Stomach (tissue), 8 donors: ENCODE measurements at regions not wholly inside any gene's neighbourhood (a gene's known extent, or its start where the extent isn't known, plus 50 kb on each side); places are given as distances from the start of the nearest gene placed in this dataset.

Source experiments
- DNase-seq, 2 donors: peaks; one replicate each; pipeline versions ENCODE4 v3.0.0 to v3.0.0-alpha.2; 2013 to 2019
- H3K27ac ChIP-seq, 5 donors: fragments of 200-600 bp in 4 of 5; sonication (generic) in 4 of 5; one replicate each; pipeline ENCODE4 v1.5.1; 2013 to 2019; ENCODE audit warnings: mild to moderate bottlenecking in 1 of 5, moderate library complexity in 1 of 5
- H3K27me3 ChIP-seq, 3 donors: fragments of 200-600 bp; sonication (generic); one replicate each; pipeline ENCODE4 v1.5.1; 2017 to 2019; ENCODE audit warnings: mixed run types in 1 of 3
- H3K36me3 ChIP-seq, 4 donors: fragments of 200-600 bp; sonication (generic); 1 replicate in 3 of 4; 2 replicates in 1 of 4; pipeline ENCODE4 v1.5.1; 2016 to 2019
- H3K4me1 ChIP-seq, 4 donors: fragments of 200-600 bp; sonication (generic); one replicate each; pipeline ENCODE4 v1.5.1; 2016 to 2019
- H3K4me3 ChIP-seq, 4 donors: fragments of 200-600 bp; sonication (generic) in 3 of 4; one replicate each; pipeline ENCODE4 v1.5.1; 2016 to 2019; ENCODE audit warnings: mild to moderate bottlenecking in 1 of 4
- H3K9me3 ChIP-seq, 4 donors: fragments of 200-600 bp; sonication (generic); one replicate each; pipeline ENCODE4 v1.5.1; 2016 to 2019
- EP300 ChIP-seq: sonication (generic); formaldehyde crosslinking; IDR thresholded peaks from one replicate; pipeline ENCODE4 v1.6.1; 2017; ENCODE audit warnings: antibody characterized with exemption
- POLR2A ChIP-seq, 4 donors: fragments of 450-650 bp; IDR thresholded peaks; one replicate each; pipeline ENCODE4 v1.6.1; 2016; ENCODE audit warnings: antibody characterized with exemption in 4 of 4, control low read depth in 2 of 4, mild to moderate bottlenecking in 1 of 4, moderate library complexity in 1 of 4
- POLR2AphosphoS5 ChIP-seq, 3 donors: sonication (generic); formaldehyde crosslinking; IDR thresholded peaks; one replicate each; pipeline ENCODE4 v1.6.1; 2016; ENCODE audit warnings: antibody characterized with exemption in 3 of 3
- WGBS, 5 donors: extraction: QIAGEN DNeasy Blood & Tissue Kit in 3 of 5; methylation state at CpG; one replicate each; pipeline versions ENCODE4 v1.1.5 to v1.1.7; 2013 to 2018; 5-methylcytosine and 5-hydroxymethylcytosine counted together
- intact Hi-C: fragments of 100-400 bp; cut with DNase I; formaldehyde crosslinking; loops from one replicate; pipeline ENCODE4 v1.15.1; 2023; ENCODE audit warnings: low total_unique reads
- TF ChIP-seq, protein P1 (sequence below), 7 experiments: fragments of 450-650 bp in 4 of 7; fragments of 200-600 bp in 3 of 7; sonication (generic) in 3 of 7; IDR thresholded peaks; one replicate each; pipeline ENCODE4 v1.5.1; 2016 to 2019; ENCODE audit warnings: antibody characterized with exemption in 7 of 7, control low read depth in 2 of 7, mild to moderate bottlenecking in 1 of 7
- donor health status: healthy with polysubstance abuse.
- donor health status: Bipolar disorder and iron deficiency.
- donor health status: healthy.

DNA sequence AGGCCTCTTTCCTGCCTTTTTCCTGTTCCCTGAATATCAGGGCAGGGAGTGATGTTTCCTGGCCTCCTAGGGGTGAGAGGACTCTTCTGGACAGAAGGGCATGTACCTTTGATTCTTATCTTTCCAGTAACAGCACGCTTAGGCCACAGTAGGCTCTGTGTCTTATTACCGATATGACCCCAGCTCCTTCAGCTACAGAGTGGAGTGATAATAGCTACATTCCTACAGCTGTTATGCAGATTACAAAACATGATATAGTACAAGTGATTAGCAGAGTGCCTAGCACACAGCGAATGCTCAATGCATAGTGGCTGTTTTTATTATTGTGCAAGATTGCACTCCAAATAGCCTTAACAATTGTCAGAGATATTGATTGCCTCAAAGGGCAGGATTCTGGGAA lies 574.2 kb downstream of the CCSER2 start:
- H3K27ac ChIP-seq = no peak overlapping the region
- H3K9me3 ChIP-seq = no peaks in the 10 kb centered on the region
- TF ChIP-seq POLR2AphosphoS5 (IDR thresholded peaks at IDR 0.05) (no peak), EP300 (no peak)
- TF ChIP-seq, protein P1, sequence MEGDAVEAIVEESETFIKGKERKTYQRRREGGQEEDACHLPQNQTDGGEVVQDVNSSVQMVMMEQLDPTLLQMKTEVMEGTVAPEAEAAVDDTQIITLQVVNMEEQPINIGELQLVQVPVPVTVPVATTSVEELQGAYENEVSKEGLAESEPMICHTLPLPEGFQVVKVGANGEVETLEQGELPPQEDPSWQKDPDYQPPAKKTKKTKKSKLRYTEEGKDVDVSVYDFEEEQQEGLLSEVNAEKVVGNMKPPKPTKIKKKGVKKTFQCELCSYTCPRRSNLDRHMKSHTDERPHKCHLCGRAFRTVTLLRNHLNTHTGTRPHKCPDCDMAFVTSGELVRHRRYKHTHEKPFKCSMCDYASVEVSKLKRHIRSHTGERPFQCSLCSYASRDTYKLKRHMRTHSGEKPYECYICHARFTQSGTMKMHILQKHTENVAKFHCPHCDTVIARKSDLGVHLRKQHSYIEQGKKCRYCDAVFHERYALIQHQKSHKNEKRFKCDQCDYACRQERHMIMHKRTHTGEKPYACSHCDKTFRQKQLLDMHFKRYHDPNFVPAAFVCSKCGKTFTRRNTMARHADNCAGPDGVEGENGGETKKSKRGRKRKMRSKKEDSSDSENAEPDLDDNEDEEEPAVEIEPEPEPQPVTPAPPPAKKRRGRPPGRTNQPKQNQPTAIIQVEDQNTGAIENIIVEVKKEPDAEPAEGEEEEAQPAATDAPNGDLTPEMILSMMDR (IDR thresholded peaks at IDR 0.05) = no peak
- intact Hi-C loops = no loop called here
- WGBS, 5 donors = 34 to 73% (median 58%) methylated on average over 2 to 3 of the region's 3 CpGs
- H3K36me3 ChIP-seq = no peaks in the 10 kb centered on the region
- no peak for DNase-seq
- H3K4me1 ChIP-seq = no peaks in the 10 kb centered on the region
- H3K4me3 ChIP-seq = no peak overlapping the region
- no peaks in the 10 kb centered on the region for H3K27me3 ChIP-seq

DNA sequence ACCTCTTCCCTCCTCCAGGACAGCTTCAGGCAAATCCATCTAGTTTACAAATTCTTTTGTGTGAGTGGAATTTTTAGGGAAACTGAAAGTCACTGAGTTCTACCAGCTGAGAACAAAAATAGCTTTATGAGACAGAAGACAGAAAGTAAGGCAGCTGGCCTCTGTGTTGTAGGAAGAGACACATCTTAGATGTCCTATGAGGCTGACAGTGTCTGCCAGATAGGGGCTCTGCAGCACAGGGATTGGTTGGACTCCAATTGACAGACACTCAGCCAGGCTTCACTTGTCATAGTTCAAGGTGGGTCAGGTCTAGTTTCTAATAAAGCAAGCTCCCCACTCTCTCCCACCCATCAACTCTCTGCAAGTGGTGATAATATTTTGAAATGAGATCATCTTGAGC lies 574.9 kb downstream of the CCSER2 start:
- Histone ChIP-seq H3K4me3 (no peak overlapping the region), H3K9me3 (no peaks in the 10 kb centered on the region), H3K27ac (no peak overlapping the region), H3K27me3 (no peaks in the 10 kb centered on the region), H3K36me3 (no peaks in the 10 kb centered on the region), H3K4me1 (no peaks in the 10 kb centered on the region)
- DNase-seq = no peak
- TF ChIP-seq POLR2AphosphoS5 (IDR thresholded peaks at IDR 0.05) = no peak
- TF ChIP-seq, protein P1 (IDR thresholded peaks at IDR 0.05) = no peak
- no peak for TF ChIP-seq EP300
- TF ChIP-seq POLR2A (IDR thresholded peaks at IDR 0.05) = no peak
- intact Hi-C loops = no loop called here

DNA sequence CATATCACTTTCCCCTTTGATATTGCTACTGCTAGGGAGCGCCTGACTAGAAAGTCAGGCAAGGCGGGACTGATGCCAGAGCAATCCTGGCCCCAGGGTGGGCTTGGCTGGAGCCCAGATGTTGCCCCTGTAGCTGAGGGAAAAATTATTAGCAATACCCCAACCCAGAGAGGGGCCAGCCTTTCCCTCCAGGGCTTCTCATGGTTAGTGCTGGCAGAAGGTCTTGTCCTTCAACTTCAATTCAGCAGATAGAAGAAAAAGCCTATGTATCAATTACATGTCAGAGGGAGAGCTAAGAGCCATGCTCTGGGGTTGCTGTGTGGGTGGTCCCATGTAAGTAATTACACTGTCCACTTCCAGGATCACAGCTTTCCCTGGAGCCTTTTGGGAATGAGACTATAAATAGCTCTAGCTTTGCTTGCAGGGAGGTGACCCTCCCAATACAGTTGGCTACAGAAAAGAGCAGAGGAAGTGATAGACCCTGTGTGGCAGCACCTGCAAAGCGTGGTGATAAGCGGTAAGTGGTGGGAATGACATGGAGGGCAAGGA lies 579.1 kb downstream of the CCSER2 start:
- Histone ChIP-seq H3K27me3 (no peaks in the 10 kb centered on the region), H3K36me3 (no peaks in the 10 kb centered on the region), H3K9me3 (no peaks in the 10 kb centered on the region), H3K4me1 (no peaks in the 10 kb centered on the region), H3K27ac (no peak overlapping the region), H3K4me3 (no peak overlapping the region)
- 68 to 87% (median 79%) methylated on average over 4 of the region's 4 CpGs for WGBS, 5 donors
- TF ChIP-seq, protein P1 (IDR thresholded peaks at IDR 0.05) = no peak
- no peak for TF ChIP-seq EP300
- intact Hi-C loops = no loop called here
- peak in 1 of 2 donors; percentile 9 for DNase-seq

DNA sequence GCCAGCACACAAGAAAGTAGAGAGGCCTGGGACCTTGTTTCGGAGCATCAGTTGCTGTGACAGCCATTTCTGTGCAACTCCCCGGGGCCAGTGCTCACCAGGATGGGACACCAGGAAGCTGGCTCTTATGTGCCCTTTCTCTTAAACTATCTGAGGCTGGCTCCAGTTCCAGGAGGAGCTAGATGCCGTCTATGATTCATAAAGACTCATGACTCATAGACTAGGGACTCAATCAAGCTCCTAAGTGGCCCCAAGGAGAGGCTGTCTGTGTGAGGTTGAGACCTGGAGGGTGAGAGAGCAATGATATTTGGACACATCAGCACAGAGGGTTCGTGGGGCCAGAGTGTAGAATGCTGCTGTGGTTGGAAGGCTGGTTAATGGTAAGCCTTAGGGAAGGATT lies 580.1 kb downstream of the CCSER2 start:
- Histone ChIP-seq H3K9me3 (no peaks in the 10 kb centered on the region), H3K27me3 (no peaks in the 10 kb centered on the region), H3K4me3 (no peak overlapping the region), H3K36me3 (no peaks in the 10 kb centered on the region), H3K27ac (no peak overlapping the region), H3K4me1 (no peaks in the 10 kb centered on the region)
- TF ChIP-seq POLR2A (IDR thresholded peaks at IDR 0.05) = no peak
- TF ChIP-seq POLR2AphosphoS5 (IDR thresholded peaks at IDR 0.05) = no peak
- no peak for TF ChIP-seq EP300
- TF ChIP-seq, protein P1 (IDR thresholded peaks at IDR 0.05) = no peak
- no peak for DNase-seq
- intact Hi-C loops = no loop called here
- 58 to 70% (median 62%) methylated on average over 4 of the region's 4 CpGs for WGBS, 5 donors
